Activated CD4-positive, alpha-beta T cell treated with anti-CD3 and anti-CD28 coated beads, Interleukin-2, Interleukin-6, amounts not matched to agents 100 ng/mL and 50 ng/mL, durations not matched to agents 16 hours and 8 hours (primary cell): ENCODE measurements at regions not wholly inside any gene's neighbourhood (a gene's known extent, or its start where the extent isn't known, plus 50 kb on each side); places are given as distances from the start of the nearest gene placed in this dataset.

ENCODE experiments used
- DNase-seq: peaks from one replicate; pipeline ENCODE4 v3.0.0-alpha.2; 2020

DNA sequence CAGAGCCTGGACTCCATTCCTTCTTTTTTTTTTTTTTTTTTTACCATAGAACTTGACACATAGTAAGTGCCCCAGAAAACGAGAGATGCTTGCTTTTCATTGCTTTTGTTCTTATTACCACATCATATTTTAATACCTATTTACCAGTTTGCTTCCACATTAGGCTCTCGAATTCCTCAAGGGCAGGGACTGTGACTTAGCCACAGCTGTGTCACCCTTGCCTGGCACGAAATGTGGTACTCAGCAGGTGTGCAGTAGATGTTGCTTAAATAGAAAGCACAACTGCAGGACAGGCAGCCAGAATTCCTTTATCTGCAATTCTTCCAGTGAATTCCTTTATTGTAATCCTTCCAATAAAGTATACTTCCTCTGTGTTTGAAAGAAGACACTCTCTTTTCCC lies 393.0 kb downstream of the HAPSTR1 start:
- no peak for DNase-seq

DNA sequence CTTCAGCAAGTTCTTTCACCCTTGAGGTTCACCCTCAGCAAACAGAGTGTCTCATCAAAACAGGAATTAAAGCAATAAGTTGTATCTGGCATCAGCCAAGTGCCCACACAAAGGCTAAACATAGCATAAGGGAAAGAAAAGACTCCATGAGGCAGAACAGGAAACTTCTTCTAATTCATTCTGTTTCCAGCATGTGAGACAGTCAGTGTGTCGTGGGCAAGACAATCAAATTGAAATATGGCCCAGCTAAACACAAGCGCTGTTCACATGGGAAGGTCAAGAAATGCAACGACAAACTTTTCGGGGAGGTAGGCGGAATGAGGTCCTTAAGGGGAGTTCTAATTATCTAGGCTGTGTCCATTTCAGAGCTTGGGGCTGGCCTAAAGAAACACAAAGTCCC lies 393.4 kb downstream of the HAPSTR1 start:
- DNase-seq, result no peak

- no peak for DNase-seq
Measured at GRCh38 chr16:9489835-9490467, 398.5 kb downstream of the HAPSTR1 start.

DNA sequence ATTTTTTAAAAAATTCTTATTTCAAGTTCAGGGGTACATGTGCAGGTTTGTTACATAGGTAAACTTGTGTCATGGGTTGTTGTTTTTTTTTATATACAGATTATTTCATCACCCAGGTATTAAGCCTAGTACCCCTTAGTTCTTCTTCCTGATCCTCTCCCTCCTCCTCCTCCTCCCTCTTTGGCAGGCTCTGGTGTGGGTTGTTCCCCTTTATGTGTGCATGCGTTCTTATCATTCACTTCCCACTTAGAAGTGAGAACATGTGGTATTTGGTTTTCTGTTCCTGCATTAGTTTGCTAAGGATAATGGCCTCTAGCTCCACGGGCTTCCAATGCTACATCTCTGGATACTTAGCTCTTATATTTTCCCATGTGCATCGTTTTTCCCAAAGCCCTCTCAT lies 404.4 kb downstream of the HAPSTR1 start:
- DNase-seq, result no peak

DNA sequence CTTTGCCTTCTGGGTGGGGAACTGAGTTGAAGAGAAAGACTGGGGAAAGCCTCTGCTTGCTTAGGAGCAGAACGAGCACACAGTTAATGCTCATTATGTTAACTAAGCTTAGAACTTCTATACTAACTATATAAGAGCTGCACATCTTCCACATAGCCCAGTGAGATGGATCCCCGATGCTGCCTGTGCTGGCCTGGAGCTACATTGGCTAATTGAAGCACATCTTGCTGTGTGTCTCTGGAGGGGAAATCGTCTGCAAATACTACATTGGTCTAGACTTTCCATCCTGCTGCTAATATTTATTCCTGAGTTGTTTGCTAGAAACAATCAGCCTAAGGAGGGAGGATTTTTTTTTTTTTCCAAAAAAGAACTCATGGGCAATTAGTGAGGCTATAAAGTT lies 406.3 kb downstream of the HAPSTR1 start:
- DNase-seq, result no peak

GRCh38 chr16:9499941-9500593 lies 408.6 kb downstream of the HAPSTR1 start:
- no peak for DNase-seq

- DNase-seq, result no peak
Measured at GRCh38 chr16:9500872-9501271, 409.4 kb downstream of the HAPSTR1 start.

GRCh38 chr16:9503251-9503984 lies 412.0 kb downstream of the HAPSTR1 start:
- no peak for DNase-seq

DNA sequence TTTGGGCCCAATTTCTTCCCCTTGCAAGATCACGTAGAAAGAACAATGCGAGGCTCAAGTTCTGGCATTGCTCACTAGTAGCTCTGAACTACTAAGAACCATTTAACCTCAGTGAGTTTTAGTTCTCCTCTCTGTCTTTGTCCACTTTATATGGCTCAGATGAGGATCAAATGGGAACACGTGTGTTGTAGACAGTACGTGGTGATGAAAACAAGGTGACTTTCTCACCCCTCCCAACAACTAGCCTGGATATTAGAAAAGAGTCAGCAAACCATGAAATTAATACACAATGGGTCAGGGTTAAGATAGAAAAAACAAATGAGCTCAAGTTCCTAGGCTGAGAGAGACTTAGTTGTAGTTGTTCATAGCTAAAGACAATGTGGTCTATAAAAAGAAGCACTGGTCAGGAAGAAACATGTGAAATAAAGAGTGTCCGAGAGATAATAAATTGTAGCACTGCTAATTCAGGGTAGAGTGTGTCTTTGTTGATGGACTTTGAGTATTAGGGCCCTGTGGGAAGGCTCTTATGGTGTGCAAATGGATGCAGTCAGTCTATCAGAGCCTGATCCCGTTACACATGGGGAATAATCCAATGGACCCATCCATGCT lies 417.0 kb downstream of the HAPSTR1 start:
- no peak for DNase-seq

- DNase-seq, result no peak
Measured at GRCh38 chr16:9509663-9510062, 418.2 kb downstream of the HAPSTR1 start.

DNA sequence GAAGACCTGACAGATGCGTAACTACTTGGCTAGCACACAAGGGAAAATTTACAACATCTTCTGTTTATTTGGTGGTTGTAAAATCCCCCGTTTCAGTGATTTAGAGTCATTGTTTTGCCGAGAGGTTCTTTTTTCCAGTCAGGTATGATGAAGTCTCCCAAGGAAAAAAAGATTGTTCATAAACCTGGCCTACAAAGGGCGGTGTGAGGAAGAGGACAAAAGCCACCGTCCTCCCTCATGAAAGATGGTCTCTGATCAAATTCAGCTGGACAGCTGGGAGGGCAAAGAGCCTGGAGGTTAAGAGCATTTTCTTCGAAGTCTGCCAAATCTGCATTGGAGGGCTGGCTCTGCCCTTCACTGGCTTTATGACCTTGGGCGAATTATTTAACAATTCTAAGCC lies 419.9 kb downstream of the HAPSTR1 start:
- no peak for DNase-seq

GRCh38 chr16:9516444-9516843 lies 425.0 kb downstream of the HAPSTR1 start:
- DNase-seq, result no peak

DNA sequence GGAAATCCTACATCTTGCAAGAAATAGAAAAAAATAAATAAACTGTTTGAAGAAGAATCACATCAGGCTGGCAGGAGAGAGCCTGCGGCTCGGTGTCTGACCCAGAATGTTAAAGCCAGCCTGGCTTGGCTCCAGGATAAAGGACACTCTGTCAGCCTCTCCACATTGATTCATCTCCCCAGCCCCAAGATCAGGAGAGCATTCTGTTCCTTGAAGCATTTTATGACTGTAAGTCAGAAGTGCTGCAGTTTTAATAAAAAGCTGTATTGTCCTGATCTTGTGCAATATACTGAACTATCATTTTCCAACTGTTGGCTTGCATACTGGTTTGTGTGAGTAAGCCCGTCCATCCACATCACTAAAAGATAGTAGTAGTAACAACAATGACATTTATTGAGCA lies 426.6 kb downstream of the HAPSTR1 start:
- DNase-seq, result no peak

DNA sequence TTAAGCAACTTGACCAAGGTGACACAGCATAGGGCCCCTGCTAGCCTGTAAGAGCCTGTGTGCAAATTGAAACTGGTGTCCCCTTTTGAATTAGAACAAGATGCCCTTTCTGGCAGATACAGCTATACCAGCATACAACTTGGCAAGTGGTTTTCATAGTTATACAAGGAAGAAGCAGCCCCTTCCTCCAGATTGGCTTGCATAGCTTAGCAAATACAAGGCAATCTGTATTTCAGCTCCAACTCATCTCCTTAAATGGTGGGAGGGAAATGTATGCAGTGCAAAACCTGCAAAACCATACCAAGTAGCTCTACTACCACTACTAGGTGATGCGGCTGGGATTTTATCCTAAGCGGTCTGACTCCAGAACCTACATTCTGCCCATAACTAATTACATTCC lies 427.1 kb downstream of the HAPSTR1 start:
- no peak for DNase-seq

- DNase-seq, result no peak
Measured at GRCh38 chr16:9521749-9522370, 430.4 kb downstream of the HAPSTR1 start.

GRCh38 chr16:9522614-9523013 lies 431.2 kb downstream of the HAPSTR1 start:
- no peak for DNase-seq

GRCh38 chr16:9523994-9524393 lies 432.6 kb downstream of the HAPSTR1 start:
- DNase-seq, result no peak

DNA sequence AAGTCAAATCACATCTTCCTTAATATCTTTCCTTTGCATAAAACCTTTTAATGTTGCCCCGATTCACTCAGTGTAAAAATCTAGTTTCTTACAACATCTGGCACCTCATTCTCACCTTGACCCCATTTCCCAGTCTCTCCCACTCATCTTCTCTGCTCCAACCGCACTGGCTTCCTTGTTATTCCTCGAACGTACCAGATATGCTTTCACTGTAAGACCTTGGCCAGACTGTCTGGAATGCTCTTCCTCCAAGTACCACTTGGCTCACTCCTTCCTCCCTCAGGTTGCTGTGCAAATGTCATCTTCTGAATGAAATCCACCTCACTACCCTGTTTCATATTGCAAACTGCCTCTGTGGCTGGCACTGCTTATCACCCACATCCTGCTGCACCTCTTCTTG lies 433.6 kb downstream of the HAPSTR1 start:
- DNase-seq, result no peak

- DNase-seq, result no peak
Measured at GRCh38 chr16:9526791-9527190, 435.3 kb downstream of the HAPSTR1 start.

DNA sequence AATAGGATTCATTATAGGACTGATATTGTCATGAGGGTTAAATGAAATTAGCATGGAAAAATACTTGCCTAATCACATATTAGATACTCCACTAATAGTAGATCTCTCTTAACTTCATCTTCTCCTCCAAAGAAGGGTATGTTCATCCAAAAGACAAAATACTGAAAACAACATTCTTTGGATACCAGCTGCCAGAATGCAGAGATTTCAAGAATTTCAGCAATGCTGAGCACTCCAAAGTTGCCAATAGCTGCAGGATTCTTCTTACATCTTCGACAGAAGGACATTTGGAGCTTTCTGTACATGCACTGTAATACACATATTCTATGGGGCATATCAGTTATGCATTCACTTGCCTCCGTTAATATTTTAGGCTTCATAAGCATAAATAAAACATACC lies 436.5 kb downstream of the HAPSTR1 start:
- no peak for DNase-seq

DNA sequence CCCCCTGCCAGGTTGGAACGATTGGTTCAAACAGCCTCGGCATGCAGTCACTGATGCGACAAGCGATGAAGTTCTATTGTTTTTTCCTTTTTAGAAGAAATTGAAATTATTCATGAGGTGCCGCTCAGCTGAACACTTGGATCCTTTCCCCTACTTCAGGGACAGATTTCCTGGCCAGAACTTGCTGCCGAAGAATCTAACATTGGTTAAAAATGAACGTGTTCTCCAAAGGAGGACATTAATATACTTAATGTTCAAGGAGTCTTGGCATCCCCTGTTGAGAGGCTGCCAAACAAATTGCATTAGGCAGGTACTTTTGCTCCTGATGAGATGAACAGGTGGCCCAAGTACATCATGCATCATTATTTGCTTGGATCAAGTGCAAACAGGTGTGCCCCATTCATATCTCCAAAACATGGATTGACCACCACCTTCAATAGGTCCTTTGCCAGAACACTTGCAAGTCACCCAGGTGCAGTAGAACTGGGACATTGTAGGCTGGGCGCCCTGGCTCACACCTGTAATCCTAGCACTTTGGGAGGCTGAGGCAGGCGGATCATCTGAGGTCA lies 437.2 kb downstream of the HAPSTR1 start:
- no peak for DNase-seq

- DNase-seq, result no peak
Measured at GRCh38 chr16:9533042-9533441, 441.6 kb downstream of the HAPSTR1 start.

DNA sequence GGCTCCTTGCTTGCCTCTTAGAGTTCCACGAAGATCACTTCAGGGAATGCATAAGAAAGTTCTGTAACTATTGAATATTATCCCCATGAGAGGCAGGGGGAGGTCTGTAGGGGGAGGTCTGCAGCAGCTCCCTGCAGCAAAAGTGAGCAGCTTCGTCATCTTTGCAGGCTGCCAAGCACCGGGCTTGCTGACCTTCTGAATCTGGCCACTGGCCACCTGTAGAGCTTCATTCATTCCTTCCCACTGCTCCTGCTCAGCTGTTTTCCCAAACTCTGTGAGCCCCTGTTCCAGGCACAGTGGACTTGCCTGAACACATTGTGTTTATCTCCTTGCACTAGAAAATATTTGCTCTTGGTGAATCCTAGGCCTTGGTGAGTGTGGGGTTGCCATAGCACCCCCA lies 443.3 kb downstream of the HAPSTR1 start:
- no peak for DNase-seq
